ENCODE measurements at regions not wholly inside any gene's neighbourhood (a gene's known extent, or its start where the extent isn't known, plus 50 kb on each side); places are given as distances from the start of the nearest gene placed in this dataset.

DNA sequence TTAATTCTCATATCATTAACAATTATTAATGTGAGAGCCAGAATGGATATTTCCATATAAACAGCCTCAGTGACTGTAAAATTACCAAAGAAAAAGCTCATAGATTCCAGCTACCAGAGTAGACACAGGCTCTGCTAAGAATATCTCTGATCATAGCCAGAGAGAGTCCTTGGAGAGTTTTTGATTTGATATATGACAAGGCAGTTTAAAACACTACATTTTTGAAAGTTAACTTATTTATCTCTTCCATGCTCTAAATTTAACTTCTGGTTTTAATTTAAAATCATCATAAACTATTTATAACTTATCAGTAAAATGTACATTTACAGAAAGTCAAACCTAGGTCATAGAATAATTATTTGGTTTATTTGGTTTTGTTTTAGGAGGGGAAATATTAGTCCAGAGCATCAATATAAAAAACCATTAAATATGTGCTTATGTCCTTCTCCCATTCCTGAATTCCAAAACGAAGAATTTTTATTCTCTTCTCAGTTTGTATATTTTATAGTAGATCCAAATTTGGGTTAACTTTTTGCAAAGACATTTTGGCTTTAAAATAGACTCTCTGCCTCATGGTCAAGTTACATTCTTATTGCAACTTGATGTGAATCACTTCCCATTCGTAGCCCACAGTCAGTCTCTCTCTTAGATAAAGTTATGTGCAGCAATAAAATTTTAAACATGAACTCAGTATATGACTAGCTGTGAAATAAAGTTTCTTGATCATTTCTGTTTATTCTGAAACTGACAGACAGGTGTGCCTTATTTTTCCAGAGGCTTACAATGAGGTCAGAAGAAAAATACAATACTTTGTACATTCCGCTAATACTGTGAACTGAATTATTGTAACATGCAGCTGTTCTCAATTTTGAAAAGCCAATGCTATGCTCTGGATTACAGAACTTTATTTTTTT is 267.1 kb downstream of the PAPSS1 start:
- TF ChIP-seq SIN3A (IDR thresholded peaks at IDR 0.05; ENCODE audit: borderline replicate concordance, insufficient read depth, low read length) (no peak), TAF1 (IDR thresholded peaks at IDR 0.05; ENCODE audit: borderline replicate concordance, insufficient read depth, low read length) (no peak), FOXP2 (optimal IDR thresholded peaks at IDR 0.05; ENCODE audit: borderline replicate concordance, extremely low read depth, extremely low read length, insufficient read depth) (no peak), POLR2AphosphoS5 (IDR thresholded peaks at IDR 0.05; ENCODE audit: low read depth, low read length) (no peak)
- TF ChIP-seq, protein P1, sequence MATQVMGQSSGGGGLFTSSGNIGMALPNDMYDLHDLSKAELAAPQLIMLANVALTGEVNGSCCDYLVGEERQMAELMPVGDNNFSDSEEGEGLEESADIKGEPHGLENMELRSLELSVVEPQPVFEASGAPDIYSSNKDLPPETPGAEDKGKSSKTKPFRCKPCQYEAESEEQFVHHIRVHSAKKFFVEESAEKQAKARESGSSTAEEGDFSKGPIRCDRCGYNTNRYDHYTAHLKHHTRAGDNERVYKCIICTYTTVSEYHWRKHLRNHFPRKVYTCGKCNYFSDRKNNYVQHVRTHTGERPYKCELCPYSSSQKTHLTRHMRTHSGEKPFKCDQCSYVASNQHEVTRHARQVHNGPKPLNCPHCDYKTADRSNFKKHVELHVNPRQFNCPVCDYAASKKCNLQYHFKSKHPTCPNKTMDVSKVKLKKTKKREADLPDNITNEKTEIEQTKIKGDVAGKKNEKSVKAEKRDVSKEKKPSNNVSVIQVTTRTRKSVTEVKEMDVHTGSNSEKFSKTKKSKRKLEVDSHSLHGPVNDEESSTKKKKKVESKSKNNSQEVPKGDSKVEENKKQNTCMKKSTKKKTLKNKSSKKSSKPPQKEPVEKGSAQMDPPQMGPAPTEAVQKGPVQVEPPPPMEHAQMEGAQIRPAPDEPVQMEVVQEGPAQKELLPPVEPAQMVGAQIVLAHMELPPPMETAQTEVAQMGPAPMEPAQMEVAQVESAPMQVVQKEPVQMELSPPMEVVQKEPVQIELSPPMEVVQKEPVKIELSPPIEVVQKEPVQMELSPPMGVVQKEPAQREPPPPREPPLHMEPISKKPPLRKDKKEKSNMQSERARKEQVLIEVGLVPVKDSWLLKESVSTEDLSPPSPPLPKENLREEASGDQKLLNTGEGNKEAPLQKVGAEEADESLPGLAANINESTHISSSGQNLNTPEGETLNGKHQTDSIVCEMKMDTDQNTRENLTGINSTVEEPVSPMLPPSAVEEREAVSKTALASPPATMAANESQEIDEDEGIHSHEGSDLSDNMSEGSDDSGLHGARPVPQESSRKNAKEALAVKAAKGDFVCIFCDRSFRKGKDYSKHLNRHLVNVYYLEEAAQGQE (IDR thresholded peaks at IDR 0.05; ENCODE audit: insufficient read depth in 1 of 2, low read depth in 2 of 2, low read length in 2 of 2): no peak

DNA sequence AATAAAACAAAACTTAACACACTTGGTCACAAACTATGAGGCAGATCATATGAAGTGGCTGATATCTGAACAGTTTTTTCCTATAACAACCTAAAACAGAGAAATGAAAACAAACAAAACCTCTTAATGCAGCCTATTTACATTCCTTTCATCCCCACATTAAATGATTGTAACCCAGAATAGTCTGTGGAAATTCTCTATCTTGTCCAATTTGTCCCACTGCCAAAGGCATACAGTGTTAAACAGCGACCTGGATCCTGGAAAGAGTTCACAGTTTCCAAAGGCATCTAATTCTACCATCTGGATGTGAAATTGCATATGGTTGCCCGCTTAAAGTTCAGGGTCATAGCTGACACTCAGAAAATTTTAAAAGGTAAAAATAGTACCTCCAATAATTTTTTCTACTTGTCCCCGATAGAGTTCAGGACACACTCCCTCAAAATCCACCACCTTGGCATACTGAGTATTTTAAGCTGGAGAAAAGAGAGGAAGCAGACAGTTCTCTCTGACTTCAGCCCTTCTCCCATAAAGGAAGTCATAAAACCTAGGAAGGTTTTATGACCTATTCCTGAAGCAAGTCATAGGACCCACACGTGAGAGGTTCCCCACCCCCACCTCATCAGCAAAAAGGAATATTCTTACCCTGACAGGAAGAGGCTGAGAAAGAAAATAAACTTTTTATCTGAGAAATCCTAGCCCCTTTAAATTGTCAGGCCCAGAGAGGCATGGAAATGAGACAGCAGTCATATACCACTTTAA is 270.2 kb downstream of the PAPSS1 start:
- TF ChIP-seq FOXP2 (optimal IDR thresholded peaks at IDR 0.05; ENCODE audit: borderline replicate concordance, extremely low read depth, extremely low read length, insufficient read depth) (no peak), TAF1 (IDR thresholded peaks at IDR 0.05; ENCODE audit: borderline replicate concordance, insufficient read depth, low read length) (no peak), SIN3A (IDR thresholded peaks at IDR 0.05; ENCODE audit: borderline replicate concordance, insufficient read depth, low read length) (no peak), POLR2AphosphoS5 (IDR thresholded peaks at IDR 0.05; ENCODE audit: low read depth, low read length) (no peak)
- TF ChIP-seq, protein P1 (IDR thresholded peaks at IDR 0.05; ENCODE audit: insufficient read depth in 1 of 2, low read depth in 2 of 2, low read length in 2 of 2): no peak

DNA sequence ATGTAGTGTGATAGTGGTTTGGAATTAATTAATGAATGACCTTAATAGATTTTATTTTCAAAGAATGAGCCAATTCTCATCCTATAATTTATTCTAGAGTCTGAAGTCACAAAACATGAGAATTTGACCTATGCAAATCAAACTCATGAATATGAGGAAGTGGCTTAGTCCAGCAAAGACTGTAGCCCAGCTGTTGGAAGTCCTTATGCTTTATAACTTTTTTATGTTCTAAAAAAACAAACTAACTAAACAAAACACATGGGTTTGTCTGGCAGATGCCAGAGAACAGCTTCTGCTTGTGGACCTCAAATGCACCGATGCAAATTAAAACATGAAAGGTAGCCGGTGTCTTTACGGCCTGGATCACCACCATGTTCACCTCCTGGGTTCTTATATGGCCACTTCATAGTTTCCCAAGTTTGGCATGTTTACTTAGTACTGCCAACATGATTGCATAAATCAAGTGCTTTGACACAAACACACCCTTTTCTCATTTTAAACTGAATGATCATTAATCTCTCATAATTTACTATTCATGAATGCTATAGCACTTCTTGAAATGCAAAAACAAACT is 277.4 kb downstream of the PAPSS1 start:
- TF ChIP-seq, protein P1 (IDR thresholded peaks at IDR 0.05; ENCODE audit: insufficient read depth in 1 of 2, low read depth in 2 of 2, low read length in 2 of 2): no peak
- TF ChIP-seq TAF1 (IDR thresholded peaks at IDR 0.05; ENCODE audit: borderline replicate concordance, insufficient read depth, low read length) (no peak), SIN3A (IDR thresholded peaks at IDR 0.05; ENCODE audit: borderline replicate concordance, insufficient read depth, low read length) (no peak), POLR2AphosphoS5 (IDR thresholded peaks at IDR 0.05; ENCODE audit: low read depth, low read length) (no peak), FOXP2 (optimal IDR thresholded peaks at IDR 0.05; ENCODE audit: borderline replicate concordance, extremely low read depth, extremely low read length, insufficient read depth) (no peak)

DNA sequence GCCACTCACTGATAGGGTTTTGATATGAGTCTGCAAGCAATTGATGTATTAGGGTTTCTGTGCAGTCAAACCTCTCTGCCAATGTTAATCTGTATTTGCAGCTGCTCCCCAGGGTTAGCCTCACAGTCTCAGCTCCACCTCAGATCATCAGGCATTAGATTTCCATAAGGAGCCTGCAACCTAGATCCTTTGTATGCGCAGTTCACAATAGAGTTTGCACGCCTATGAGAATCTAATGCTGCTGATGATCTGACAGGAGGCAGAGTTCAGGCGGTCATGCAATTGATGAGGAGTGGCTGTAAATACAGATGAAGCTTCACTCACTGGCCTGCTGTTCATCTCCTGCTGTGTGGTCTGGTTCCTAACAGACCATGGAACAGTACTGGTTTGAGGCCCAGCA is 280.6 kb downstream of the PAPSS1 start:
- TF ChIP-seq TAF1 (IDR thresholded peaks at IDR 0.05; ENCODE audit: borderline replicate concordance, insufficient read depth, low read length) (no peak), SIN3A (IDR thresholded peaks at IDR 0.05; ENCODE audit: borderline replicate concordance, insufficient read depth, low read length) (no peak), POLR2AphosphoS5 (IDR thresholded peaks at IDR 0.05; ENCODE audit: low read depth, low read length) (no peak), FOXP2 (optimal IDR thresholded peaks at IDR 0.05; ENCODE audit: borderline replicate concordance, extremely low read depth, extremely low read length, insufficient read depth) (no peak)
- TF ChIP-seq, protein P1 (IDR thresholded peaks at IDR 0.05; ENCODE audit: insufficient read depth in 1 of 2, low read depth in 2 of 2, low read length in 2 of 2): no peak

Data from PFSK-1 (cell line).